Osteocyte (in vitro differentiated cells): ENCODE measurements at regions not wholly inside any gene's neighbourhood (a gene's known extent, or its start where the extent isn't known, plus 50 kb on each side); places are given as distances from the start of the nearest gene placed in this dataset.
"Not testable (repeated sequence)": the region's sequence is repeated elsewhere in the genome, so short reads cannot be mapped to it uniquely, and the experiment has no call there.

Experiments
- DNase-seq: peaks from one replicate; pipeline ENCODE4 v3.0.0; 2021; ENCODE audit warnings: mixed read lengths; ENCODE audit not compliant: unreplicated experiment; ENCODE audit errors: extremely low spot score
- H3K27ac Mint-ChIP-seq: one replicate; pipeline ENCODE4 v1.8.0; 2021; ENCODE audit warnings: mild to moderate bottlenecking, mixed read lengths; ENCODE audit not compliant: unreplicated experiment
- H3K27me3 Mint-ChIP-seq: one replicate; pipeline ENCODE4 v1.8.0; 2021; ENCODE audit warnings: mixed read lengths; ENCODE audit not compliant: unreplicated experiment
- H3K36me3 Mint-ChIP-seq: one replicate; pipeline ENCODE4 v1.8.0; 2021; ENCODE audit warnings: mixed read lengths; ENCODE audit not compliant: unreplicated experiment
- H3K4me1 Mint-ChIP-seq: one replicate; pipeline ENCODE4 v1.8.0; 2021; ENCODE audit warnings: mixed read lengths; ENCODE audit not compliant: unreplicated experiment
- H3K4me3 Mint-ChIP-seq: one replicate; pipeline ENCODE4 v1.8.0; 2021; ENCODE audit warnings: mild to moderate bottlenecking, moderate library complexity, mixed read lengths; ENCODE audit not compliant: unreplicated experiment
- H3K9me3 Mint-ChIP-seq: one replicate; pipeline ENCODE4 v1.8.0; 2021; ENCODE audit warnings: mixed read lengths; ENCODE audit not compliant: unreplicated experiment
- CTCF ChIP-seq: fragments of 200-600 bp; sonication (generic); IDR thresholded peaks from 2 replicates; pipeline ENCODE4 v1.5.0; 2021; ENCODE audit warnings: antibody characterized with exemption, mild to moderate bottlenecking, moderate library complexity

- Mint-ChIP-seq H3K27me3 (peaks cover 2% of the 10 kb centered on the region), H3K9me3 (peaks cover 4% of the 10 kb centered on the region), H3K4me1 (no peaks in the 10 kb centered on the region), H3K4me3 (no peak overlapping the region), H3K36me3 (no peaks in the 10 kb centered on the region), H3K27ac (no peak overlapping the region)
- no peak for TF ChIP-seq CTCF
- DNase-seq: no peak
Observed at GRCh38 chr3:94627689-94628088, 564.8 kb downstream of the NSUN3 start.

GRCh38 chr3:94643400-94643799 lies 580.5 kb downstream of the NSUN3 start:
- no peaks in the 10 kb centered on the region for H3K36me3 Mint-ChIP-seq
- no peaks in the 10 kb centered on the region for H3K4me1 Mint-ChIP-seq
- H3K9me3 Mint-ChIP-seq: no peaks in the 10 kb centered on the region
- peaks cover 7% of the 10 kb centered on the region for H3K27me3 Mint-ChIP-seq
- no peak for DNase-seq
- no peak overlapping the region for H3K4me3 Mint-ChIP-seq
- TF ChIP-seq CTCF: no peak
- no peak overlapping the region for H3K27ac Mint-ChIP-seq

- Mint-ChIP-seq H3K9me3 (no peaks in the 10 kb centered on the region), H3K36me3 (no peaks in the 10 kb centered on the region), H3K4me3 (no peak overlapping the region), H3K4me1 (no peaks in the 10 kb centered on the region), H3K27me3 (peaks cover 4% of the 10 kb centered on the region), H3K27ac (no peak overlapping the region)
- TF ChIP-seq CTCF: no peak
- DNase-seq: no peak
Observed at GRCh38 chr3:94645790-94646189, 582.9 kb downstream of the NSUN3 start.

GRCh38 chr3:94647131-94647530 lies 584.3 kb downstream of the NSUN3 start:
- Mint-ChIP-seq H3K27me3 (no peaks in the 10 kb centered on the region), H3K36me3 (no peaks in the 10 kb centered on the region), H3K4me3 (no peak overlapping the region), H3K4me1 (no peaks in the 10 kb centered on the region), H3K27ac (no peak overlapping the region), H3K9me3 (no peaks in the 10 kb centered on the region)
- DNase-seq: no peak
- no peak for TF ChIP-seq CTCF

GRCh38 chr3:94648270-94649180 lies 585.7 kb downstream of the NSUN3 start:
- H3K36me3 Mint-ChIP-seq, H3K4me3 Mint-ChIP-seq, DNase-seq, H3K4me1 Mint-ChIP-seq, H3K27me3 Mint-ChIP-seq, H3K27ac Mint-ChIP-seq, H3K9me3 Mint-ChIP-seq: not testable (repeated sequence)
